ENCODE measurements at regions not wholly inside any gene's neighbourhood (a gene's known extent, or its start where the extent isn't known, plus 50 kb on each side); places are given as distances from the start of the nearest gene placed in this dataset.

GRCh38 chr11:67732045-67732787 is 57.8 kb upstream of the ALDH3B2 start:
- peak; percentile 34 for TF ChIP-seq CTCF (IDR thresholded peaks at IDR 0.05; ENCODE audit: low read depth, low read length, poor library complexity, severe bottlenecking)
- TF ChIP-seq EZH2phosphoT487 (IDR thresholded peaks at IDR 0.05; ENCODE audit: borderline replicate concordance, low read length), result no peak
